A673 (cell line): ENCODE measurements at regions not wholly inside any gene's neighbourhood (a gene's known extent, or its start where the extent isn't known, plus 50 kb on each side); places are given as distances from the start of the nearest gene placed in this dataset.

Experiments used
- CTCF ChIP-seq: fragments of 300-800, 200-600 bp; sonication (generic); conservative IDR thresholded peaks from 2 replicates; pipeline ENCODE4 v1.5.1; 2017; ENCODE audit warnings: low read depth, mild to moderate bottlenecking, antibody characterized with exemption, low read length, moderate library complexity, mixed read lengths
- EZH2 ChIP-seq: fragments of 200-600 bp; sonication (generic); IDR thresholded peaks from 2 replicates; pipeline ENCODE4 v1.6.1; 2017; ENCODE audit warnings: borderline replicate concordance, low read depth, mild to moderate bottlenecking, mixed read lengths, antibody characterized with exemption, low read length; ENCODE audit not compliant: poor library complexity, severe bottlenecking

DNA sequence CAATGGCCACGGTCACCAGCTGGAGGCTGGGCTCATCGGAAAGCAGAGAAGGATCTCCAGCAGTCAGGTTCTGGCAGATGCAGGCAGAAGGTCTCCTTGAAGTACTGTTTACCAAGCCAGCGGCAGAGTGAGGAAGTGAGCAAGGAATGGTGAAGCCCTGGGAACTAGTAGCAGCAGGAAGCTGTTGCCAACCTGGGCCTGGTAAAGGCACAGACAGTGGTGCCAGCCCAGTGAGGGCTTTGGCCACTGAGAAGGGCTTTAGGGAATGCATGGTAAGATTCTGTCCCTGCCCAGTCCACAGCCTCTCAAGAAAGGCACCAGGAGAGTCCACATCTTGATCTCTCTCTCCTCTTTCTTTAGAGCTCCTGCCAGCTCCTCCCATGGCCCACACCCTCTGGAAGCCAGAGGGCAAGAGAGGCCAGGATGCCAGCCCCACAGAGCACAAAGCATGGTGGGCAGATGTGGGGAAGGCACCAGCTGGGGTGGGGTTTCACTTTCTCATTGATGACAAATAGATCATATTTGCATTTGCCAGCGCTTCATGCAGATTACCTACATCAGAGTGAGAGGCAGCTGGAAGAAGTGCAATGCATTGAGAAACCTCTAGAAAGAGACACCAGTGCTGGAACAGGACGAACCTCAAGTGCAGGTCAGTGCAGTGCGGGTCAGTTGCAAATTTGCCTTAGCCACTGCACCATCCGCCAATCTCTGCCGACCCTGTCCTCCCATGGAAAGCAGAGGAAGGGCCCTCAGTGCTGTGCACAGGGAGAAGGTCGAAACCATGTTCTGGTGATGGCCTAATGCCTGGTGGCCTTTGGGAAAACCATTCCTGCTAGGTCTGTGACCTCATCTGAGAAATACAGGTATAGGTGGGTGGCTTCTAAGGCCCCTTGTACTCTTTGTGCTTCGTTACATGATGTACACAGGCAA, 667.8 kb upstream of the MKI67 start:
- TF ChIP-seq CTCF (no peak), EZH2 (no peak)
